C1 segment of cervical spinal cord (tissue), 14 donors: ENCODE measurements at regions not wholly inside any gene's neighbourhood (a gene's known extent, or its start where the extent isn't known, plus 50 kb on each side); places are given as distances from the start of the nearest gene placed in this dataset.
A peak's percentile ranks its signal among the peaks of the same experiment; 100 is the strongest.
"Not testable (repeated sequence)": the region's sequence is repeated elsewhere in the genome, so short reads cannot be mapped to it uniquely, and the experiment has no call there.

ENCODE experiments used
- DNase-seq, 14 donors: peaks; one replicate each; lab custom pipeline; 2025; lab: John Stamatoyannopoulos, UW

DNA sequence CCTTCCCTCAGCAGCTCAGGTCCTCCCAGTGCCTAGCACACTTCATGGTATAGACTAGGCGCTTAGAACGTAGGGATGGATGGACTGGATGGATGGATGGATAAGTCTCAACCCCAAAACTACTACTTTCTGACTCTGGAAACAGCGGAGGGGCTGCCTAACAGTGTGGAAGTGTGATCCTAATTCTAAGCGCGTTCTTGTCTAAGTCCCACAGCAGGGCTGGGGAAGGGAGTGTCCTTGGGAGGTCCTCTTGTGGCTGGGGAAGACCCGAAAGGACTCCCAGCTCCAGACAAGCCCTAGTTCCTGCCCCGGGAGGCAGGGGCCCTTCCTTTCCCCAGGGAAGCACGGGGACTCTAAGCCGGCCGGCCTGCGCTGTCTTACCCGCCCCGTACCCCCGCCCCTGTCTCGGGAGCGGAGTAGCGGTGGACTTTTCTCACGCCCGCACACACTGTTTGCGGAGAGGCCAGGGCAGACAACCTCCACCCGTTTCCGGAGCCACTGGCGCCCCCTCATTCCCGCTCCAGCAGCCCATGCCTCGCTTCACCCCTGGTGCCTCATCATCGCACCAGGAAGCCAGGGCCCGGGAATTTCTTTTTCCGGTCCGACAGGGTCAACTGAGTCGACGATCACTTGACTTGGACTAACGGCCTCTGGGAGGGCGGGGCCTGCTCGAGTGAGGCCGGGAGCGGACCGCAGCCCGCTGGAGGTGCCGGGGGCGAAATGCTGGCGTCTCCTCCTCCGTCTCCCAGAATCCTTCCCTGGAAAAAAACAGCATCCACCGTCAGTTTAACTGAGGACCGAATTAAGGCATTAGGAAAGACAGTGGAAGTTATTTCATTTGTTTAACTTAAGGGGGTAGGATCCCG lies 133.3 kb downstream of the TBC1D2B start:
- DNase-seq, result peak in 12 of 14 donors; percentile 20 to 84 (median 64)

DNA sequence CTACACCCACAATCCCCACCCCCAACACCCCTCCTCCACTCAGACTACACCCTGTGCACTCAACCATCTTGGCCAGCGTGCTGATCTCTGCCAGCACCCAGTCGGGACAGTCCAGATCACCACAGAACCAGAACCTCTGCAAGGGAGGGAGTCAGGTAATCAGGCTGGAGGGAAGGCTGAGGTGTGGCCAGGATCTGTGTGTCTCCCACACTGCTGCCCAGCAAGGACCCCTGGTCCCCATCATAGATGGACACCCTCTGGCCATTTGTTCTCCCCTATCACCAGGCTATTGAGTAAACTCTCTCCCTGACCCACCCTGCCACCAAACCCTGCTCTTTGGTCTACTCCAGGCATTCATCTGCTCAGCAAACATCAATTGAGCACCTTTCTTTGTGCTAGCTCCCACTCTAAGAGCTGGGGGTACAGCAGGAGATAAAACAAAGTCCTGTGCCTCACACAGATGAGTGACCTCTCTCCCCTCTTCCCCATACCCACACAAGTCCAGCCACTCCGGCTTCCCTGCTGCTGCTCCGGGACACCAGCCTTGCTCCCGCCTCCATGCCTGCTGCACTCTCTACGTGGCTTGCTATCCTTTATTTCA lies 134.8 kb downstream of the TBC1D2B start:
- no peak for DNase-seq

DNA sequence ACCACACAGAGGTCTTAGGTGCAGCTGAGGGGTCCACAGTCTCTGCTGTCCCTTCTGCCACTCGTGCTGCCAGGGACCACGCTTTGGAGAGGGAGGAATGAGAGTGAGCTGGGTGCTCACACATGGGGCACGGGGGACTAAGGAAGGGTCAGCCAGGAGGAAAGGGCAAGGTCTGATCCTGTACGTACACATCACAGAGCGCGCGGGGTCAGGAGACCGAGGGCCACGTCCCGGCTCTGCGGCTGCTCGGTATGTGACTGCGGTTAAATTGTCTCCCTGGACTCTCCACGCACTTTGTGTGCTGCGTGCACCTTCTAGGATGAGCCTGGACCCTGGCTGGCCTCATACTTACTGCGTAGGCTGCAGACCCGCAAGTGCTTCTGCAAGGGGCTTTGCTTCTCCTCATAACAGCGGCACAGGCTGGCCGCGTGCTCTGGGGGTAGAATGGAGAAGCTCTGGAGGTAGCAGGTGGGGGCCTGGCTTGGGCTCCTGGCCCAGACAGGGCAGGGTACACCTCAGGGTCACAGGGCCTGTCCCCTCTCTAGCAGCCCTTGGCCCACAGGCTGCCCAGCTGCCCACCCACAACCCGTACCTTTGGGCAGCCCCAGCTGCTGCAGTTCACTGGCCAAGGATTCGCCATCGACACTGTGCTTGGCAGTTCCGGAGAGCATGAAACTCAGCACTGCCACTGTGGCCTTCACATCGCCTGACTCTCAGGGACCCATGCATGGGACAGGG lies 136.3 kb downstream of the TBC1D2B start:
- not testable (repeated sequence) for DNase-seq

DNA sequence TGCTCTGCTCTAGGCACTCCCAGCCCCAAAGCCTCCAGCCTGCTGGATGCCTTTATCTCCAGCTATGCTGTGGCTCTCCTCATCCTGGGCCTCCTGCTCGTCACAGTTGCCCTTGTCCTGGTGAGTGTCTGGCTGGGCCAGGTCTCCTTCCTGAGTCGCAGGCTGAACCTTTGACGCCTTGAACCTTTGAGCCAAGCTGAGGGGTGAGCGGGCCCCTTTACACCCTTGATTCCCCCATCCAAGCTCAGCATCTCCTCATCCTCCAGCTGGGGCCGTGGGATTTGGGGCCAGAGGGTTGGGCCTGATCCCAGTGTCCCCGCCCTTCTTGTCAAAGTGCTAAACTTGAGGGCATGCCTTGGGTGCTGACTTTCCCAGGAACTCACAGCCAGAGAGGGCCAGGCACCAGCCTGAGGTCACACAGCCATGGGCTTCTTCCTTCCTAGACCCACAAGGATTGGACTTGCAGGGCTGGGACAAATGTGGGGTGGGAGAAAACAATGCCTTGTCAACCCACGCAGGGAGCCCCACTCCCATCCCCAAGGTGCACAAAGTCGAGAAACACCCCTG lies 137.0 kb downstream of the TBC1D2B start:
- DNase-seq, result no peak

DNA sequence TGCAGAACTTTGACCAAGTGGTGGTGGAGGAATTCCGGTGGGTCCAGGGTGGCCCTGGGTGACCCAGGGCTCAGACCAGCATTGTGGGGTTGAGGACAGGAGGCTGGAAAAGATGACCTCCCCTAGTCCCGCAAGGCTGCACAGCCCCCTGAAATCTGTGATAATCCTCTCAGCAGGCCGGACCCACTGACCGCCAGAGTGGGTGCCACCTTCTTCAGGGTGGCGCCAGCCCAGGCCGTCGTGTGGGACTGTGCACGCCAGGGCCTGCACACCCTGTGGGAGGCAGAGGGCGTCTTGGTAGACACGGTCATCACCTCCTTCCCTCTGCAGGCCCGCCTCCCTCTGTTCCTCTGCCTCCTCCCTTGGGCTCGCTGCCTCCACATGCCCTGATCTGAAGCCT lies 137.7 kb downstream of the TBC1D2B start:
- DNase-seq, result no peak

DNA sequence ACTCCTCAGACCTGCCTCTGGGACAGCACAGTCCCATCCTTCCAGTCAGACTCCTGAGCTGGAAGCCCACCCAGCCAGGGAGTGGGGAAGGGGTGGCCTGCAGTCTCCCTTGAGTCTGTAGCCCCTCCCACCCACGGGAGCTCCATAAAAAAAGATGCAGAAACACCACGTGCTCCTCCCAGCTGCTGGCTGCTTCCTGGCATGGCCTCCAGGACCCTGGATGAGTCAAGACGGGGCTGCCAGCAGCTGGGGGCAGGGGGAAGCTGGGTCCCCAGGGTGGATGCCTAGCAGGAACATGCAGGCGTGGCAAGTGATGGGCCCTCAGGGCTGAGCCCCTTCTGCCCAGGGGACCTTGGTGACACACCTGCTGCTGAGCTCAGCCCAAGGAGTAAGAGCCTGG lies 138.5 kb downstream of the TBC1D2B start:
- not testable (repeated sequence) for DNase-seq

DNA sequence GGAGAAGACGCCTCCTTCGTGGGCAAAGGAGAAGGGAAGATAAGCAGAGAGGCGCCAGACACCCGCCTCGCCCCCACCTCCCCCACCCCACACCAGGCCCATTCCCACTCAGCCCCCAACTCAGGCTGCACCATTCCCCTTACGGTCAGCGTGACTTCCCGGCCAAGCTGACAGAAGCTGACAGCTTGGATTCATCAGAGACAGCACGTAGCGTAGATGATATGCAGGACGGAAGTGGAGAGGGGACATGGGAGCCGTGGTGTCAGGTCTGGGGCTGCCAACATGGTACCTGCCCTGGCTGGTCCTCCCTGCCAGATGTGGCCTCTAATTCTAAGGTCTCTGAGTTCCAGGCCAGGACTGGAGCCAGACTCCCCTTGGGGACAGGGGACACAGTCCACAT lies 139.0 kb downstream of the TBC1D2B start:
- DNase-seq, result not testable (repeated sequence)

DNA sequence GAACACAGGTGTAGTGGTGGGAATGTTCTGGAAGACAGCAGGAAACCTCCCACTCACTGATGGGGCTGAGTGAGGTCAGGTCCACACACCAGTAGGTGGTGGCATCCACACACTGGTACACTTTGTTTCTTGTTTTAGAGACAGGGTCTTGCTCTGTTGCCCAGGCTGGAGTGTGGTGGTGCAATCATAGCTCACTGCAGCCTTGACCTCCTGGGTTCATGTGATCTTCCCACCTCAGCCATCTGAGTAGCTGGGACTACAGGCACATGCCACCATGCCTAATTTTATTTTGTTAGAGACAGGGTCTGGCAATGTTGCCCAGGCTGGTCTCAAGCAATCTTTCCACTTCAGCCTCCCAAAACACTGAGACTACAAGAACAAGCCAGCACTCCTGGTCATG lies 140.9 kb downstream of the TBC1D2B start:
- not testable (repeated sequence) for DNase-seq

DNA sequence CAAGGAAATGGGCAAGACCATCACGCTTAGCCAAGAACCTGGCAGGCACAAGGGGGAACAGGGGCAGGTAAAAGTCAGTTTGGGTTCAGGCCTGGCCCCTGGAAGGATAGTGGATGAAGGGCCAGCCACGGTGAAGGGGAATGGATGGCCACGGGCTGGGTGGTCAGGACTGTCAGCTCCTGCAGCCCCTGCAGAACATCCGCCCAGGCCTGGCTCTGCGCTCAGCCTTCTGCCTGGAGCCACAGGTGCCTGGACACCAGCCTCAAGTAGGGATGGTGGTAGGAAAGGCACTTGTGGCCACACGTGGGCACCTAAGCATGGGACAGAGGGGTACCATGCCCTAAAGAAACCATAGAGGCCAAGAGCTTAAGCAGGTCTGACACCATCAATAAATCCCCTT lies 143.0 kb downstream of the TBC1D2B start:
- DNase-seq, result not testable (repeated sequence)

DNA sequence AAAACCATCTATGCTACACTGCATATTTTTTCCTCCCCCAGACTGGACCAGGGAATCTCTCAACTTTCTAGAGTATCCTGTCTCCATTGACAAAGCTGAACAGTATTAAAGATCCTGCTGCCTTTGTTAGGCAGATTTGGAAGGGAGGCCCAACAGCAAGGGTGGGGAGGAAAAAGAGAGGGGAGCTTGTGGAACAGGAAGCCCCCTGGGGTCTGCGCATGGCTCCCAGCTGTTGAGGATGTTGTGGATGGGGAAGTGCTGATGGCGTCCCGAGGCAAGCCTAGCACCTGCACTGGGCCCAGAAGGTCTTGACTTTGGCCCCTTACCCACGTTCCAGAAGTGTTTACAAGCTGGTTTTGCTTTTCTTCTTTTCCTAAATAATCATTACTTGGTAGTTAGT lies 146.6 kb downstream of the TBC1D2B start:
- not testable (repeated sequence) for DNase-seq

DNA sequence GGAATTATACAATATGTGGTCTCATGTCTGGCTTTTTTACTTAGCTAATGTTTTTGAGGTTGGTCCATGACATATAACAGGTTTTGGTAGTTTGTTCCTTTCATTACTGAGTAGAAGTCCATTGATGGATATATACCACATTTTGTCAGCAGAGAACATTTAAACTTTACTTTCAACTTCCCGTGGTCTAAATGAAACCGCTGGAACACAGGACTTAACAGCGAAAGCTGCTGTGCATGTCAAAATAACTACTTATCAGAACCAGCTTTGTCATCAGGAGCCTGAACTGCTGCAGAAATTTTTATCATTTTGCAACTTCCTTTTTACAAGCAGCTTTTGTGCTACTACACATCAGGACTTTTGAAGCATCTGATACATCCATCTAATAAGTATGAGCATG lies 147.0 kb downstream of the TBC1D2B start:
- not testable (repeated sequence) for DNase-seq

DNA sequence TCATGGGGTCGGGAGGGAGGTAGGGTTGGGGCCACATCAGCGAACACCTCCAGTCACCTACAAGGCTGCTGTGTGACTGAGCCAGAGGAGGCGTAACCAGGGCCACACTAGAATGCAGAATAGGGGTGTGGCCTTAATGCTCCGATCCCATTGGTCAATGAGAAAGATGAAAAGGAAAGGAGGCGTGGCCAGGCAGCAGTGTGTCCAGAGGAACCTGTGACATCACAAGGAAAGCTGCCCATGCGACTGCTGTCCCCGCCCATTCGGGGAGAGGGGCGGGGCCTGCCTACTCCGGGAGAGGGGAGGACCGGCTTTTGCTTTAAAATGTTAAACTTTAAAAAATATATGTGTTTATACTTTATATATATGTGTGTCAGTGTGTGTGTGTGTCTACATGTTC lies 150.7 kb downstream of the TBC1D2B start:
- DNase-seq, result not testable (repeated sequence)

DNA sequence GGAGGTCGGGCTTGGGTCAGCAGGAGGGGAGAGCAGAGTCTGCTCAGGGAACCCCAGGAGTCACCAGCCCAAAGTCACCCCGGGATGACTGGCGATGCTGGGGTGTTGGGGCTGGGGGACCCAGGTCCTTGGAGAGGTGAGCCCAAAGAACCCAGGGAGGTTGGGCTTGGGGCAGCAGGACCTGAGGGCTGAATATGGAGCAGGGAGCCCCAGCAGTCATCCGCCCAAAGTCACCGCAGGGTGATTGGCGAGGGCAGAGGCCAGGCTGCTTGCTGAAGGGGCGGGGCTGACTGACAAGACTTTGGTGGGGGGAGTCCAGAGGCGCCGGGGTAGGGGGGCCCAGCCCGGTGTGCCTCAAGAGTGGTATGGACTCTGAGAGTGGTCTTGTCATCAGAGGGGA lies 151.2 kb downstream of the TBC1D2B start:
- not testable (repeated sequence) for DNase-seq

DNA sequence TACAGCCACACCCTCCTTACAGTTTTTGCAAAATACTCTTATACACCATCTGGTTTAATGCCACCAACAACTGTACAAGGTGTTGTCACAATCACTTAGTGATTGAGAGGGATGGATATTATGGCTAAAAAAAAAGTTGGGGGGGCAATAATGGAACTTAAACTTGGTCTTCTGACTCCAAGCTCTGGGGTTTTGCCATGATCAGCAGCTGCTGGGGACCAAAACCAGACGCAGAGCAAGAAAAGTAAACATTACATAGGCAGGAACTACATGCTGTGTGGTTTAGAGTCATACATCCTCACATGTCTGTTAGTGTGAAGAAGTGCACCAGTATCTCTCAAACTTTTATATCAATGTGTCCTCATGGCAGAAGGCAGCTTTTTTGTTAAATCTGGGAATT lies 152.4 kb downstream of the TBC1D2B start:
- DNase-seq, result not testable (repeated sequence)

DNA sequence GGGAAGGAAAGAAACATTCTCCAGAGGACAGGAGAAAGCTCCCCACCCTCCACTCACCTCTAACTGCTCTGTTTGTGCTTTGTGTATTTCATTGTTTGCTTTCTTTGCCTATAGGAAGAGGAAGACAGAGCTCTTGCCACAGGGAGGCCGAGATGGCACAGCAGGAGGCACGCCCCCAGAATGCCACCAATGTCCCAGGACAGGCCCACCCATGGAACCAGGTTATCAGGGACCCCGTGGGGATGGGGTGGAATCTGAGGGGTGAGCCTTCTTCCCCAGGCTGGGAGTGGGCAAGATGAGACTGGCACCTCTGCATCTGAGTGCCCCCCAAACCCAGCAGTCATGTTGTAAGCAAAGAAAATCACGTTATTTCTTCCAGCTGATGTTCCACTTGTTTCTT lies 155.8 kb downstream of the TBC1D2B start:
- DNase-seq, result no peak

DNA sequence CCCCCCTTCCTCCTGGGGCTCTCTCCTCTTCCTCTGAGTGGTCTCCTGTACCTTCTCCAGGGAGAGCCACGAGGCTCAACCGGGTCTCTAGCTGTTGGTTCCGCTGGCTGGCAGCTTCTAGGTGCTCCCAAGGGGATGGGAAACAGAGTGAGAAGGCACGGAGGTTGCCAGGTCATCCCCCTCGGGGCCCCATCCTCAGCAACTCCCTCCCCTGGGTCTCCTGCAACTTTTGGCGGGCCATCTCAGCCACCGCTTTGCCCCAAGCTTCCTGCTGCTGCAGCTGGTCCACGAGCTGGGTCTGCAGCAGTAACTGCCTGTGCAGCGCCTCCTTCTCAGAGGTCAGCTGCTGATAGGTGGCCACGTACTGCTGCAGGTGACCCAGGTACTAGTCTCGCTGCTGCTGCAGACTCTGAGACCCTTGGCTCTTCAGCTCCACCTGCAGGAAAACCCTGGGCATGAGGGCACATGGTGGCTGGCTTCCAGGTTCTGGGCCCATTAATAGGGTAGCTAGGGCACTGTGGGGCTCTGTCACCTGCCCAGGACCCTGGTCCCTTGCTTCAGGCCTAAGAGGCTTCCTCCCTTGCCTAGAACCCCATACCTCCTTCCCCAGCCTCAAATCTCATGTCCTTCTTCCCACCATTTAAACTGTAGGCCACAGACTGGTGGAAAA lies 160.4 kb downstream of the TBC1D2B start:
- not testable (repeated sequence) for DNase-seq

DNA sequence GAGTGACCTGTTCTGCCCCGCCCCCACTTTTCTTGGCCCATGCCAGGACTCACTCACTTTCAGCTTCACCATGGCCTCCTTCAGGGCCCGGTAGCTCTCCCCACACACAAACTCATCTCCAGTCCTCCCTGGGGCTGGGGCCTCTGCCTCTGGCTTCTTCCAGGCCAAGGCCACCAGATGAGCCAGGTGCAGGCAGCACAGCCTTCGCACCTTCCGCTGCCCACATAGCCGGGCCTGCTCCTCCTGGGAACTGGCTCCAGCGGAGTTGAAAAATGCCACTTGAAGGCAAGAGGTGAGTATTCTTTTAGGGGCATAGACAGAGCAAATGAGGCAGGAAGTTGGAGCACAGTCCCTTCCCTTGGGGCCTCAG lies 161.6 kb downstream of the TBC1D2B start:
- DNase-seq, result not testable (repeated sequence)

DNA sequence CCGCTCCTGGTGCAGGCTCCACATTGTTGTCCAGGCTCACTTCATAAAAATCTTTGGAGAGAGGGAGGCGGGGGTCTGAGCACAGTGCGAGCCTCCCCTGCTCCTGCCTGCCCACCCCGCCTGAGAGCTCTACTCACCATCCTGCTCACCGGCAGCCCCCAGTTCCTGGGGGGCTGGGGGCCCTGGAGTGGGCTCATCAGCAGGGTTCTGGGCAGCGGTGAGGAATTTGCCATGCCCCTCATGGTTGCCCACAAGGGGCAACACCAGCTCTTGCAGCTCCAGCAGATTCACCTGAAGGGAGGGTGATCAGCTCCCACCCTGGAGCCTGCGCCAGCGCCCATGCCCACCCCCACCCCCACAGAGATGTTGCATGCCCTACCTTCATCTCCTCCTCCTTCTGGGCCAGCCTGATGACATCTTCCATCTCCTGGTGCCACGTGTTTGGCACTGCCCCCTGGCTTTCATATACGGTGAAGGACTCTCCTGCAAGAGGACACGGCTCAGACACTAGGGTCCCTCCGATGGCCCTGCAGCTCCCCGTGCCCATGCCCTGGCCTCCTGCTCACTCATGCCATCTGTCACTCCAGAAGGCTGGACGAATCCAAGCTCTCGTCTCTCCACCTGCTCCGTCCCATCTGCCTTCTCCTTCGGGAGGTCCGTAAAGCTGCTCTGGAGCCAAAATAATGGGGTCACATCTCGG lies 162.1 kb downstream of the TBC1D2B start:
- DNase-seq, result peak in 2 of 14 donors; percentile 52 to 98

DNA sequence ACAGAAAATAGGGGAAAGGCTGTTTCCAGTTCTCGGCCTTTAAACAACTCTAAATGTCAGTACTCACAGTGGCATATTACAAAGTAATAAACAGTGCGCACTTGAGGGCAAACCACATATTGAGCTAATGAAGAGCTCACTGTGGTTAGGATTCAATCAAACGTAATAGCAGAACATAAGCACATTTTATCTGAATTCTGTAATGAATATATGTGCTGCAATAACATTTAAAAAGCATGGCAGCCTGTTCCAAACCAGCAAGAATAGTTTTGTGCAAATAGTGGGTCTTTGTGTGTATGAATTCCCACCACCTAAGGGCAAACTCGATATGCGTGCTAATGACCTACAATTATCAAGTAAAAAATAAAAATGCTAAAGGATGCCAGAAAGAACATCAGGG lies 163.0 kb downstream of the TBC1D2B start:
- not testable (repeated sequence) for DNase-seq

DNA sequence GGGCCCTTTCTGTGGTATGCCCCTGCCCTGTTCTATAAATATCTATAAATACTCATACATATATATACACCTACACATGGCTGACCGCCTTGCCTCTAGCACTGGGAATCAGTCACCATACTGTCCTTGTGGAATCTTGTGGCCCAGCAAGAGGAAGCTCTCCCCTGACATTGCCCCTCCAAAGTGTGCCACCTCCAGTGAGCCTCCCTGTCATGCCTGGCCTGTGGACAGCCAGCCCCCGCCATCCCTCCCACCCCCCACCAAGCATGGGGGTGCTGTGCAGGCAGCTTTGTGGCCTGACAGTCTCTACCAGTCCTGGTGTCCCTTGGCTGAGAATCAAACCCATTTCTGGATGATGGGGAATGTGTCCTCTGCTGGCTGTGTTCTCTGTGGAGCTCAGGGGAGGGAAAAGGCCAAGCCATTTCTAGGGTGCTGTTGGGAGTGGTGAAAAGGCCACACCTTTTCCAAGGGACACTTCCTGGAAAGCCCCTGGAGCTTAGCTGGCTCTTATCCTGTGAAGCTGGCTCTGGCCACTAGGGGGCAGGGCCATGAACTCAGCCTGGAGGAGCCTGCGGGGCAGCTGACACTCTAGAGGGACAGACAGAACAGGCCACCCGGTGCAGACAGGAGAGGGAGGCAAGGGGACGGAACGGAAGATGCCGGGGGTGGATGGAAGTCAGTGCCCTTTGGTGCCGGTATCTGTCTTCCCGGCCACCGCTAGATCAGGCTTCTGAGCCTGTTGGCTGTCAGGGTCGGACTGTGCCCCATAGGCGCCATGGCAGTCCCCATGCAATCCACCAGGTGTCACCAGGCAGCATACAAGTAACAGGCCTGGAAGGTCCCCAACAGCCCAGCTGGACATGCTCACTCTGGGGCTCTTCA lies 167.2 kb downstream of the TBC1D2B start:
- peak in 13 of 14 donors; percentile 12 to 85 (median 60) for DNase-seq
